K562 (cell line): ENCODE measurements at regions not wholly inside any gene's neighbourhood (a gene's known extent, or its start where the extent isn't known, plus 50 kb on each side); places are given as distances from the start of the nearest gene placed in this dataset.
A peak's percentile ranks its signal among the peaks of the same experiment; 100 is the strongest.

ENCODE experiments used
- ATAC-seq: fragments of 200-7000 bp; cut with Tn5 transposase; 3 replicates; pipeline ENCODE4 v1.9.1; 2020; ENCODE audit warnings: moderate library complexity
- BruUV-seq: library from RNA; stranded (reverse); fragments of 400-500 nt; replicated peaks from 2 replicates; lab custom pipeline; 2021; lab: Mats Ljungman, UMichigan
- CTCF ChIA-PET: fragments of 300-600 bp; formaldehyde crosslinking; extraction: SDS; loops from one replicate; lab custom pipeline; 2021; ENCODE audit warnings: low intra/inter-chr PET ratio; lab: Yijun Ruan, JAX
- POLR2A ChIA-PET: fragments of 300-600, 350-650 bp; sonication (Branson Sonifier 250); formaldehyde crosslinking; extraction: SDS; loops from one replicate; lab custom pipeline; 2021; ENCODE audit warnings: antibody characterized with exemption, inconsistent platforms; lab: Yijun Ruan, JAX
- DNase-seq, 4 experiments: peaks; one replicate each; pipeline versions ENCODE4 v3.0.0 to v3.0.0-alpha.2; 2011 to 2018; ENCODE audit warnings: low spot score in 3 of 4, mixed read lengths in 3 of 4; ENCODE audit errors: extremely low read depth in 1 of 4
- FAIRE-seq: peaks from 2 replicates; lab custom pipeline; 2011; peaks lifted over from hg19 to GRCh38; lab: Jason Lieb, UNC
- H2AFZ ChIP-seq: 2 replicates; pipeline ENCODE4 v1.6.0; 2011; ENCODE audit warnings: low read depth, low read length, control low read depth, inconsistent platforms
- H3K27ac ChIP-seq: fragments of 200-600 bp; 3 replicates; pipeline ENCODE4 v1.8.0; 2011; ENCODE audit warnings: low read depth, mild to moderate bottlenecking, control low read depth, inconsistent platforms, low read length, moderate library complexity, mixed read lengths; ENCODE audit errors: extremely low read depth
- H3K27me3 ChIP-seq, 2 experiments: fragments of 300-600 bp in 1 of 2; 2 replicates in 1 of 2; 3 replicates in 1 of 2; pipeline versions ENCODE4 v1.6.0 to v1.8.0; 2011; ENCODE audit warnings: inconsistent platforms in 2 of 2, low read length in 2 of 2, mild to moderate bottlenecking in 1 of 2, mixed read lengths in 1 of 2, moderate library complexity in 1 of 2; ENCODE audit not compliant: control insufficient read depth in 2 of 2, insufficient read depth in 2 of 2
- H3K36me3 ChIP-seq: fragments of 300-600 bp; 3 replicates; pipeline ENCODE4 v1.8.0; 2011; ENCODE audit warnings: mild to moderate bottlenecking, low read length, inconsistent platforms; ENCODE audit not compliant: control insufficient read depth, insufficient read depth
- H3K4me1 ChIP-seq, 2 experiments: fragments of 200-600 bp in 1 of 2; replicated peaks in 1 of 2; 2 replicates in 1 of 2; 3 replicates in 1 of 2; pipeline versions ENCODE4 v1.5.1 to v1.8.0; 2011; ENCODE audit warnings: inconsistent platforms in 2 of 2, low read length in 2 of 2, mild to moderate bottlenecking in 1 of 2, mixed read lengths in 1 of 2, moderate library complexity in 1 of 2; ENCODE audit not compliant: control insufficient read depth in 2 of 2, insufficient read depth in 2 of 2
- H3K4me2 ChIP-seq: 2 replicates; pipeline ENCODE4 v1.6.1; 2011; ENCODE audit warnings: low read length, control low read depth, inconsistent platforms, mixed read lengths; ENCODE audit not compliant: insufficient read depth
- H3K4me3 ChIP-seq: fragments of 200-600 bp; sonication (generic), shearing (Covaris generic); 2 replicates; pipeline ENCODE4 v1.5.1; 2016; ENCODE audit warnings: control low read depth, inconsistent platforms
- H3K79me2 ChIP-seq: fragments of 200-600 bp; 3 replicates; pipeline ENCODE4 v1.8.0; 2011; ENCODE audit warnings: low read length, inconsistent platforms; ENCODE audit not compliant: control insufficient read depth, insufficient read depth
- H3K9ac ChIP-seq, 2 experiments: 2 replicates each; pipeline versions ENCODE4 v1.6.0 to v1.6.1; 2011; ENCODE audit warnings: low read depth in 2 of 2, low read length in 2 of 2, control low read depth in 1 of 2, inconsistent platforms in 1 of 2, mild to moderate bottlenecking in 1 of 2, mixed read lengths in 1 of 2; ENCODE audit not compliant: insufficient read depth in 1 of 2
- H3K9me1 ChIP-seq: one replicate; pipeline ENCODE4 v1.6.0; 2011; ENCODE audit warnings: inconsistent platforms, mild to moderate bottlenecking, low read length, moderate library complexity; ENCODE audit not compliant: control insufficient read depth, insufficient read depth
- H3K9me3 ChIP-seq: replicated peaks from 2 replicates; pipeline ENCODE4 v1.5.1; 2011; ENCODE audit warnings: low read depth, low read length, inconsistent platforms; ENCODE audit not compliant: control insufficient read depth, insufficient read depth
- H4K20me1 ChIP-seq: replicated peaks from 2 replicates; pipeline ENCODE4 v1.6.1; 2011; ENCODE audit warnings: low read length, inconsistent platforms, mixed read lengths; ENCODE audit not compliant: control insufficient read depth, insufficient read depth
- AFF4 ChIP-seq: sonication (generic); formaldehyde crosslinking; IDR thresholded peaks from 2 replicates; pipeline ENCODE4 v1.8.0; 2023; ENCODE audit warnings: mild to moderate bottlenecking, missing genetic modification reagents
- C11orf30 ChIP-seq: fragments of 450-650 bp; IDR thresholded peaks from 2 replicates; pipeline ENCODE4 v1.6.1; 2016; ENCODE audit warnings: low read depth, mild to moderate bottlenecking
- ESRRA ChIP-seq: fragments of 450-650 bp; IDR thresholded peaks from 2 replicates; pipeline ENCODE4 v1.6.1; 2014; ENCODE audit warnings: low read depth, mild to moderate bottlenecking, moderate library complexity, borderline replicate concordance
- HMGN3 ChIP-seq: IDR thresholded peaks from 2 replicates; pipeline ENCODE4 v1.6.1; 2011; ENCODE audit warnings: borderline replicate concordance, low read depth, mild to moderate bottlenecking, mixed read lengths, low read length; ENCODE audit not compliant: insufficient read length; ENCODE audit errors: extremely low read depth
- MLLT1 ChIP-seq, 2 experiments: fragments of 450-650 bp; IDR thresholded peaks; 2 replicates each; pipeline ENCODE4 v1.6.1; 2016
- RFX7 ChIP-seq: fragments of 250-450 bp; sonication (Bioruptor Pico); IDR thresholded peaks from 2 replicates; pipeline ENCODE4 v1.5.1; 2021; ENCODE audit warnings: mild to moderate bottlenecking
- SETDB1 ChIP-seq: IDR thresholded peaks from one replicate; pipeline ENCODE4 v1.6.1; 2012; ENCODE audit warnings: low read length, control low read depth, inconsistent platforms
- SRSF9 ChIP-seq: fragments of 200-400 bp; formaldehyde crosslinking; IDR thresholded peaks from 2 replicates; pipeline ENCODE4 v1.6.1; 2017; ENCODE audit warnings: low read depth, low read length, borderline replicate concordance
- U2AF1 ChIP-seq: fragments of 200-400 bp; formaldehyde crosslinking; optimal IDR thresholded peaks from 2 replicates; pipeline ENCODE3; 2017; ENCODE audit warnings: mild to moderate bottlenecking, low read depth, low read length, moderate library complexity
- ZNF316 ChIP-seq: fragments of 450-650 bp; IDR thresholded peaks from 2 replicates; pipeline ENCODE4 v1.6.1; 2016
- ZNF561 ChIP-seq: fragments of 450-650 bp; formaldehyde crosslinking; conservative IDR thresholded peaks from 2 replicates; pipeline ENCODE4 v1.4.0; 2020; ENCODE audit warnings: mild to moderate bottlenecking, moderate library complexity
- WGBS: fragments of 100-300 bp; shearing (Covaris generic); methylation state at CpG from one replicate; pipeline ENCODE4 v1.1.6; 2016; ENCODE audit warnings: low coverage, mixed read lengths; ENCODE audit not compliant: insufficient coverage; ENCODE audit errors: missing lambda C conversion rate; 5-methylcytosine and 5-hydroxymethylcytosine counted together
- in situ Hi-C: fragments of 300-500 bp; cut with MboI; formaldehyde crosslinking; loops from 4 replicates; pipeline ENCODE4 v1.15.0; 2018; ENCODE audit warnings: inconsistent platforms, mixed read lengths
- intact Hi-C: fragments of 100-400 bp; cut with micrococcal nuclease; formaldehyde crosslinking; loops from 2 replicates; pipeline ENCODE4 v1.14.2; 2022
- TF ChIP-seq, protein P1 (sequence below): sonication (generic); IDR thresholded peaks from 2 replicates; pipeline ENCODE4 v1.6.1; 2016
- TF ChIP-seq, protein P2 (sequence below), 3 experiments: IDR thresholded peaks in 2 of 3; conservative IDR thresholded peaks in 1 of 3; 2 replicates each; pipeline ENCODE4 v1.5.1; 2011 to 2012; ENCODE audit warnings: low read length in 3 of 3, mild to moderate bottlenecking in 3 of 3, control low read depth in 2 of 3, improper control_type of control experiment in 1 of 3, inconsistent platforms in 1 of 3, low read depth in 1 of 3, mixed read lengths in 1 of 3, moderate library complexity in 1 of 3; ENCODE audit not compliant: insufficient read depth in 2 of 3

GRCh38 chr6:14681699-14682487 lies 564.0 kb upstream of the JARID2 start:
- peak; percentile 63; the same call in 2 of the 3 replicates for ATAC-seq
- TF ChIP-seq AFF4 (0 out of 2 replicates have a peak, but pooled peaks have one; percentile 41), ESRRA (peak; percentile 72; the same call in 1 of the 2 replicates), ZNF561 (no peak), SRSF9 (no peak), RFX7 (CRISPR knock-in tag) (no peak), U2AF1 (no peak), C11orf30 (peak; percentile 48), MLLT1 (IDR thresholded peaks at IDR 0.05) (peak in 1 of 2 experiments; percentile 55; a peak in 1 of 4 replicates), ZNF316 (peak; percentile 54), SETDB1 (no peak), HMGN3 (no peak)
- TF ChIP-seq, protein P1, sequence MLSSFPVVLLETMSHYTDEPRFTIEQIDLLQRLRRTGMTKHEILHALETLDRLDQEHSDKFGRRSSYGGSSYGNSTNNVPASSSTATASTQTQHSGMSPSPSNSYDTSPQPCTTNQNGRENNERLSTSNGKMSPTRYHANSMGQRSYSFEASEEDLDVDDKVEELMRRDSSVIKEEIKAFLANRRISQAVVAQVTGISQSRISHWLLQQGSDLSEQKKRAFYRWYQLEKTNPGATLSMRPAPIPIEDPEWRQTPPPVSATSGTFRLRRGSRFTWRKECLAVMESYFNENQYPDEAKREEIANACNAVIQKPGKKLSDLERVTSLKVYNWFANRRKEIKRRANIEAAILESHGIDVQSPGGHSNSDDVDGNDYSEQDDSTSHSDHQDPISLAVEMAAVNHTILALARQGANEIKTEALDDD: peak; percentile 57
- TF ChIP-seq, protein P2, sequence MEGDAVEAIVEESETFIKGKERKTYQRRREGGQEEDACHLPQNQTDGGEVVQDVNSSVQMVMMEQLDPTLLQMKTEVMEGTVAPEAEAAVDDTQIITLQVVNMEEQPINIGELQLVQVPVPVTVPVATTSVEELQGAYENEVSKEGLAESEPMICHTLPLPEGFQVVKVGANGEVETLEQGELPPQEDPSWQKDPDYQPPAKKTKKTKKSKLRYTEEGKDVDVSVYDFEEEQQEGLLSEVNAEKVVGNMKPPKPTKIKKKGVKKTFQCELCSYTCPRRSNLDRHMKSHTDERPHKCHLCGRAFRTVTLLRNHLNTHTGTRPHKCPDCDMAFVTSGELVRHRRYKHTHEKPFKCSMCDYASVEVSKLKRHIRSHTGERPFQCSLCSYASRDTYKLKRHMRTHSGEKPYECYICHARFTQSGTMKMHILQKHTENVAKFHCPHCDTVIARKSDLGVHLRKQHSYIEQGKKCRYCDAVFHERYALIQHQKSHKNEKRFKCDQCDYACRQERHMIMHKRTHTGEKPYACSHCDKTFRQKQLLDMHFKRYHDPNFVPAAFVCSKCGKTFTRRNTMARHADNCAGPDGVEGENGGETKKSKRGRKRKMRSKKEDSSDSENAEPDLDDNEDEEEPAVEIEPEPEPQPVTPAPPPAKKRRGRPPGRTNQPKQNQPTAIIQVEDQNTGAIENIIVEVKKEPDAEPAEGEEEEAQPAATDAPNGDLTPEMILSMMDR (IDR thresholded peaks at IDR 0.05 in 2 of 3, conservative IDR thresholded peaks at IDR 0.05 in 1 of 3; ENCODE audit: insufficient read depth in 2 of 3, low read depth in 1 of 3, low read length in 3 of 3): peak in 1 of 3 experiments; percentile 6; a peak in 1 of 6 replicates

More at GRCh38 chr6:14681699-14682487, 564.0 kb upstream of the JARID2 start:
- Histone ChIP-seq H3K4me1 (peaks cover 2 to 10% of the 10 kb centered on the region in 2 experiments; a peak in 4 of 5 replicates), H3K27ac (no peak overlapping the region), H3K9me1 (no peaks in the 10 kb centered on the region), H3K27me3 (no peaks in the 10 kb centered on the region), H4K20me1 (no peaks in the 10 kb centered on the region), H3K4me2 (no peak overlapping the region), H3K9me3 (no peaks in the 10 kb centered on the region), H2AFZ (no peak overlapping the region), H3K36me3 (no peaks in the 10 kb centered on the region), H3K4me3 (no peak overlapping the region), H3K79me2 (no peaks in the 10 kb centered on the region), H3K9ac (no peak overlapping the region)
- ChIA-PET POLR2A (no interaction called here), CTCF (no interaction called here)
- no TSS peak for BruUV-seq
- 73% methylated on average over 11 of the region's 11 CpGs for WGBS
- intact Hi-C loops (no loop called here), in situ Hi-C loops (no loop called here)
- FAIRE-seq (peak; percentile 37), DNase-seq (no peak)
